Esophagus muscularis mucosa (tissue), 4 donors: ENCODE measurements at regions not wholly inside any gene's neighbourhood (a gene's known extent, or its start where the extent isn't known, plus 50 kb on each side); places are given as distances from the start of the nearest gene placed in this dataset.
"Not testable (repeated sequence)": the region's sequence is repeated elsewhere in the genome, so short reads cannot be mapped to it uniquely, and the experiment has no call there.

ENCODE experiments used
- DNase-seq: peaks from one replicate; pipeline ENCODE4 v3.0.0-alpha.2; 2017; ENCODE audit errors: extremely low spot score
- H3K27ac ChIP-seq, 4 donors: fragments of 200-600 bp; sonication (generic); replicated peaks in 1 of 4; 1 replicate in 3 of 4; 2 replicates in 1 of 4; pipeline ENCODE4 v1.5.1; 2016 to 2019; ENCODE audit warnings: mild to moderate bottlenecking in 1 of 4
- H3K27me3 ChIP-seq, 4 donors: fragments of 200-600 bp; sonication (generic); one replicate each; pipeline versions ENCODE4 v1.5.1 to v1.6.0; 2016 to 2019
- H3K36me3 ChIP-seq, 4 donors: fragments of 200-600 bp; sonication (generic); one replicate each; pipeline ENCODE4 v1.5.1; 2016 to 2019
- H3K4me1 ChIP-seq, 4 donors: fragments of 200-600 bp; sonication (generic); one replicate each; pipeline ENCODE4 v1.5.1; 2016 to 2019
- H3K4me3 ChIP-seq, 4 donors: fragments of 200-600 bp; sonication (generic); 1 replicate in 2 of 4; 2 replicates in 2 of 4; pipeline ENCODE4 v1.5.1; 2016 to 2019; ENCODE audit warnings: mild to moderate bottlenecking in 4 of 4, moderate library complexity in 1 of 4
- H3K9me3 ChIP-seq, 4 donors: fragments of 200-600 bp; sonication (generic); 1 replicate in 3 of 4; 2 replicates in 1 of 4; pipeline ENCODE4 v1.5.1; 2016 to 2019
- EP300 ChIP-seq: sonication (generic); formaldehyde crosslinking; IDR thresholded peaks from one replicate; pipeline ENCODE4 v1.6.1; 2017; ENCODE audit warnings: antibody characterized with exemption
- POLR2A ChIP-seq: fragments of 450-650 bp; IDR thresholded peaks from one replicate; pipeline ENCODE4 v1.6.1; 2017; ENCODE audit warnings: antibody characterized with exemption, moderate library complexity, mild to moderate bottlenecking, low read depth
- POLR2AphosphoS5 ChIP-seq, 2 donors: sonication (generic); formaldehyde crosslinking; IDR thresholded peaks; one replicate each; pipeline ENCODE4 v1.6.1; 2017; ENCODE audit warnings: antibody characterized with exemption in 2 of 2
- WGBS: methylation state at CpG from one replicate; pipeline ENCODE4 v1.1.5; 2018; 5-methylcytosine and 5-hydroxymethylcytosine counted together
- intact Hi-C: fragments of 100-400 bp; cut with DNase I; formaldehyde crosslinking; loops from one replicate; pipeline ENCODE4 v1.15.1; 2023
- TF ChIP-seq, protein P1 (sequence below), 3 experiments: fragments of 200-600 bp in 2 of 3; fragments of 450-650 bp in 1 of 3; sonication (generic) in 2 of 3; IDR thresholded peaks; one replicate each; pipeline ENCODE4 v1.5.1; 2017 to 2019; ENCODE audit warnings: antibody characterized with exemption in 3 of 3, mild to moderate bottlenecking in 2 of 3, moderate library complexity in 1 of 3

DNA sequence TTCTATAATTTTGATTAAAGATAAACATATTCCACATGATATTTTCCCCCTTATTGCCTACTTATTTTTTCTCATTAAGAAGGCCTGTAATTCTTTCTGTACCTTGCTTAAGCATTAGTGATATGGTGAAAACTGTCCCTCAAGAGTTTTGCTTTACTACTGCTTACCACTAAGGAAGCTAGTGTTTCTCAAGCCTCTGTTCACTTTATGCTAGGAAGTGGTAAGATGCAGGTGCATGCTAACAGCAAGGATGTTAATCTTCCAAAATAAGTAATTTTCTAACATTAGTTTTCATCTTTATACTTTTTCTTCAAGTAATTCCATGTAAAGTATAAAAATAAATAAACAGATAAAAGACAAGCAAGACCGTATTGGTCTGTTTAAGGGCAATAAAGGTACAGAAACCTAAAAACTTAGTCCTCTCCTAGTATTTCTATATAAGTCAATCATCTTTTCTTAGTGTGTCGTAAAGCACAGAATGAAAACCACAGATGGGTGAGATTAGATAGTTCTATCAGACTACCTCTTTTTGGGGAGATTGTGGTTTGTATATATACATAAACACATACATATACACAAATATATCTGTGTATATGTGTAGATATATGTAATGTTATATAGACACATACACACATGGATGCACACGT lies 731.0 kb upstream of the CNTN5 start:
- intact Hi-C loops, result no loop called here
- DNase-seq, result no peak
- H3K4me3 ChIP-seq, result no peak overlapping the region
- H3K36me3 ChIP-seq, result no peaks in the 10 kb centered on the region
- WGBS, result 84% methylated on average over 3 of the region's 3 CpGs
- no peaks in the 10 kb centered on the region for H3K4me1 ChIP-seq
- TF ChIP-seq POLR2AphosphoS5 (IDR thresholded peaks at IDR 0.05) (no peak), POLR2A (no peak), EP300 (no peak)
- TF ChIP-seq, protein P1, sequence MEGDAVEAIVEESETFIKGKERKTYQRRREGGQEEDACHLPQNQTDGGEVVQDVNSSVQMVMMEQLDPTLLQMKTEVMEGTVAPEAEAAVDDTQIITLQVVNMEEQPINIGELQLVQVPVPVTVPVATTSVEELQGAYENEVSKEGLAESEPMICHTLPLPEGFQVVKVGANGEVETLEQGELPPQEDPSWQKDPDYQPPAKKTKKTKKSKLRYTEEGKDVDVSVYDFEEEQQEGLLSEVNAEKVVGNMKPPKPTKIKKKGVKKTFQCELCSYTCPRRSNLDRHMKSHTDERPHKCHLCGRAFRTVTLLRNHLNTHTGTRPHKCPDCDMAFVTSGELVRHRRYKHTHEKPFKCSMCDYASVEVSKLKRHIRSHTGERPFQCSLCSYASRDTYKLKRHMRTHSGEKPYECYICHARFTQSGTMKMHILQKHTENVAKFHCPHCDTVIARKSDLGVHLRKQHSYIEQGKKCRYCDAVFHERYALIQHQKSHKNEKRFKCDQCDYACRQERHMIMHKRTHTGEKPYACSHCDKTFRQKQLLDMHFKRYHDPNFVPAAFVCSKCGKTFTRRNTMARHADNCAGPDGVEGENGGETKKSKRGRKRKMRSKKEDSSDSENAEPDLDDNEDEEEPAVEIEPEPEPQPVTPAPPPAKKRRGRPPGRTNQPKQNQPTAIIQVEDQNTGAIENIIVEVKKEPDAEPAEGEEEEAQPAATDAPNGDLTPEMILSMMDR (IDR thresholded peaks at IDR 0.05), result no peak
- no peaks in the 10 kb centered on the region for H3K9me3 ChIP-seq
- no peak overlapping the region for H3K27ac ChIP-seq
- no peaks in the 10 kb centered on the region for H3K27me3 ChIP-seq

DNA sequence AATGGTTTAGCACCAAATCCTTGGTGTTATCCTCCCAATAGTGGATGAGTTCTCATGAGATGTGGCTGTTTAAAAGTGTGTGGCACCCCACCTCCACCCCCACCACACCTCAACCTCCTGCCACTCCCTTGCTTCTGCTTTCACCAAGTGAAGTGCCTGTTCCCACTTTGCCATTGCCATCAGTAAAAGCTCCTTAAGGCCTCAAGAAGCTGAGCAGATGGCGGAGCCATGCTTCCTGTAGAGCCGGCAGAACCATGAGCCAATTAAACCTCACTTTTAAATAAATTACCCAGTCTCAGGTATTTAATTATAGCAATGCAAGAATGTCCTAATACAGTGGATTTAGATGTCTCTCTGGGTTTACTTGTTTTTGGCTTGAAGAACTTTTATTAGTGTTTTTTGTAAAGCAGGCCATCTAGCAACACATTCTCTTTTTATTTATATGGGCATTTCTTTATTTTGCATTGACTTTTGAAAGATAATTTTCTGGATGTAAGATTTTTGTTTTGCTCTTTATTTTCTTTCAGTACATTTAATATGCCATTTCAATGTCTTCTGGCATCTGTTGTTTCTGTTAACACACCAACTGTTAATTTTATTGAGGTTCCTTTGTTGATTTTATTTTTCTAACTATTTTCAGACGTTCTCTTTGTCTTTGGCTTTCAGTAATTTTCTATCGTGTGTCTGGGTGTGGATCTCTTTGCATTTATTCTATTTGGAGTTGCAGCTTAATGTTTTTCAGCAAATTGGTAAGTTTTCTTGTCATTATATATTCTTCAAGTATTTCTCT lies 724.5 kb upstream of the CNTN5 start:
- H3K9me3 ChIP-seq, result no peaks in the 10 kb centered on the region

DNA sequence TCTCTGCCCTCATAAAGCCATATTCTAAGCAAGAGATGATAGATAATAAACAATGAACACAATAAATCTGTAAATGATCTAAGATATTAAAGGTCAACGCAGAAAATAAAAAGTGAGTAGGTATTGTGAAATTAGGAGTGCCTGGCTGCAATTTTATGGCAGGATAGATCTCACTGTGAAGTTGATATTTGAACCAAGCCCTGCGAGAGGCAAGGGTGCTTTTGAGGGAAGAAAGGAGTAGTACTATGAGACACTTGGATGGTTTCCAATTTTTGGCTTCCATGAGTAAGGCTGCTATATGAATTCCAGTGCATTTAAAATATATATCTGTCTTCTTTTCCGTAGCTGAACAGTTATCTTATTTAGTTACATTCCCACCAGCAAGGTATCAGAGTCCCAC lies 720.0 kb upstream of the CNTN5 start:
- no peaks in the 10 kb centered on the region for H3K4me1 ChIP-seq
- H3K4me3 ChIP-seq, result no peak overlapping the region
- no peak for TF ChIP-seq POLR2AphosphoS5 (IDR thresholded peaks at IDR 0.05)
- TF ChIP-seq EP300, result no peak
- TF ChIP-seq, protein P1 (IDR thresholded peaks at IDR 0.05), result no peak
- no peak for TF ChIP-seq POLR2A
- no peaks in the 10 kb centered on the region for H3K27me3 ChIP-seq
- intact Hi-C loops, result no loop called here
- H3K9me3 ChIP-seq, result no peaks in the 10 kb centered on the region
- DNase-seq, result no peak
- H3K36me3 ChIP-seq, result no peaks in the 10 kb centered on the region
- no peak overlapping the region for H3K27ac ChIP-seq
- 72% methylated on average over 3 of the region's 3 CpGs for WGBS

More for the DNA sequence above, 724.5 kb upstream of the CNTN5 start:
- Histone ChIP-seq H3K4me1 (no peaks in the 10 kb centered on the region), H3K27me3 (no peaks in the 10 kb centered on the region), H3K27ac (no peak overlapping the region), H3K4me3 (no peak overlapping the region), H3K36me3 (no peaks in the 10 kb centered on the region)
- DNase-seq, result no peak
- 65% methylated on average over 4 of the region's 4 CpGs for WGBS
- TF ChIP-seq POLR2A, result no peak
- no peak for TF ChIP-seq POLR2AphosphoS5 (IDR thresholded peaks at IDR 0.05)
- TF ChIP-seq, protein P1 (IDR thresholded peaks at IDR 0.05), result no peak
- no peak for TF ChIP-seq EP300
- intact Hi-C loops, result no loop called here

DNA sequence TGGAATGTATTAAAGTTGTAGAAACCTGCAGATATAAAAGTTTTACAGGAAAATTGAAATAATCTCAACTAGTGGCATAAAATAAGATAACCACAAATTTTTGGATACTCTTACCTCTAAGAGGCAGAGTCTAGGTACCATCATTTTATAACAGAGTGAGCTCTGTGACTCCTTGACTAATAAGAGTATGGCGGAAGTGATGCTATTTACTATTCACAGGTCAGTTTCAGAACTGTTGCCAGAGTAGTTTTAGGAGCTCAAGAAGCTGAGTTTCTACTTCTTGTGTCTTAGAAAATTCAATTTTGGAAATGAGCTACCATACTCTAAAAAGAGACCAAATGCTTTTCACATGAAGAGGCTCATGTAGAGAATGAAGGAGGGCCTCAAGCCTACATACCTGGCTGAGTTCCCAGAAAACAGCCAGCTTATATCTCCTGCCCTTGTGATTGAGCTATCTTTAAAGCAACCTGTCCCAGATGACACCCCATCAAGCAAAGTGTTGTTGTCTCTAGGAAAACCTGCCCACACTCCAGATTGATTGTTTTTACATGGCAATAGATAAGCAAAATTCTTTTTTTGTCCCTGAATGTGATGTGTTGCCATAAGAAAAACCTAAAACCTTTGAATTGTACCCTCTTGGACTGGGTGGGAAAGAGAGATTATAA lies 712.8 kb upstream of the CNTN5 start:
- Histone ChIP-seq H3K4me3 (no peak overlapping the region), H3K36me3 (no peaks in the 10 kb centered on the region), H3K9me3 (no peaks in the 10 kb centered on the region), H3K4me1 (no peaks in the 10 kb centered on the region), H3K27ac (no peak overlapping the region), H3K27me3 (no peaks in the 10 kb centered on the region)
- no peak for DNase-seq
- whole genome bisulfite sequencing, result 85% methylated on average over 1 of the region's 1 CpG
- TF ChIP-seq POLR2A (no peak), EP300 (no peak), POLR2AphosphoS5 (IDR thresholded peaks at IDR 0.05) (no peak)
- TF ChIP-seq, protein P1 (IDR thresholded peaks at IDR 0.05), result no peak
- intact Hi-C loops, result no loop called here

DNA sequence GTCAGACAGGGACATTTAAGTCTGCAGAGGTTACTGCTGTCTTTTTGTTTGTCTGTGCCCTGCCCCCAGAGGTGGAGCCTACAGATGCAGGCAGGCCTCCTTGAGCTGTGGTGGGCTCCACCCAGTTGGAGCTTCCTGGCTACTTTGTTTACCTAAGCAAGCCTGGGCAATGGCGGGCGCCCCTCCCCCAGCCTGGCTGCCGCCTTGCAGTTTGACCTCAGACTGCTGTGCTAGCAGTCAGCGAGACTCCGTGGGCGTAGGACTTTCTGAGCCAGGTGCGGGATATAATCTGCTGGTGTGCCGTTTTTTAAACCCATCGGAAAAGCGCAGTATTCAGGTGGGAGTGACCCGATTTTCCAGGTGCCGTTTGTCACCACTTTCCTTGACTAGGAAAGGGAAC lies 690.4 kb upstream of the CNTN5 start:
- DNase-seq, H3K27ac ChIP-seq, intact Hi-C loops, H3K4me3 ChIP-seq, H3K9me3 ChIP-seq, H3K4me1 ChIP-seq, H3K27me3 ChIP-seq, H3K36me3 ChIP-seq: not testable (repeated sequence)
- 50% methylated on average over 2 of the region's 12 CpGs for WGBS
